ENCODE measurements at regions not wholly inside any gene's neighbourhood (a gene's known extent, or its start where the extent isn't known, plus 50 kb on each side); places are given as distances from the start of the nearest gene placed in this dataset.

- no peak for TF ChIP-seq GATA2 (IDR thresholded peaks at IDR 0.05; ENCODE audit: low read depth, low read length)
- TF ChIP-seq GATA3 (IDR thresholded peaks at IDR 0.05; ENCODE audit: low read depth, low read length): no peak
Measured at GRCh38 chr12:24554612-24555295, 394.1 kb downstream of the BCAT1 start.

Data from SH-SY5Y (cell line).